ENCODE measurements at regions not wholly inside any gene's neighbourhood (a gene's known extent, or its start where the extent isn't known, plus 50 kb on each side); places are given as distances from the start of the nearest gene placed in this dataset.

- peaks cover 0 to 2% (median 0%) of the 10 kb centered on the region in 4 donors for H3K9me3 ChIP-seq (ENCODE audit: control insufficient read depth in 4 of 4, insufficient read depth in 3 of 4, low read length in 3 of 4)
- no peak overlapping the region for H3K27ac ChIP-seq (ENCODE audit: low read depth in 1 of 2, low read length in 1 of 2)
- H3K4me1 ChIP-seq (ENCODE audit: control insufficient read depth in 5 of 5, insufficient read depth in 5 of 5, low read length in 5 of 5), result no peaks in the 10 kb centered on the region
- no peak overlapping the region for H3K4me3 ChIP-seq
- H3K9ac ChIP-seq (ENCODE audit: insufficient read depth in 1 of 2, low read length in 2 of 2), result no peak overlapping the region
- DNase-seq, result no peak
- no peak for TF ChIP-seq CTCF (IDR thresholded peaks at IDR 0.05; ENCODE audit: control extremely low read depth, extremely low read depth)
- H3K27me3 ChIP-seq (ENCODE audit: control insufficient read depth in 3 of 3, insufficient read depth in 3 of 3, low read length in 2 of 3), result no peaks in the 10 kb centered on the region
- no peak for ATAC-seq (ENCODE audit: insufficient read depth, low FRiP score)
- H3K36me3 ChIP-seq (ENCODE audit: control insufficient read depth in 4 of 4, insufficient read depth in 4 of 4, low read length in 4 of 4), result no peaks in the 10 kb centered on the region
- WGBS, 2 donors, result 86 to 93% methylated on average over 2 of the region's 2 CpGs
These were observed 78.7 kb upstream of the RUNX1 start for GRCh38 chr21:35127851-35128250.

- H3K27ac ChIP-seq (ENCODE audit: low read depth in 1 of 2, low read length in 1 of 2), result no peak overlapping the region
- no peak for TF ChIP-seq CTCF (IDR thresholded peaks at IDR 0.05; ENCODE audit: control extremely low read depth, extremely low read depth)
- no peaks in the 10 kb centered on the region for H3K36me3 ChIP-seq (ENCODE audit: control insufficient read depth in 4 of 4, insufficient read depth in 4 of 4, low read length in 4 of 4)
- no peak for DNase-seq
- H3K4me3 ChIP-seq, result no peak overlapping the region
- no peaks in the 10 kb centered on the region for H3K27me3 ChIP-seq (ENCODE audit: control insufficient read depth in 3 of 3, insufficient read depth in 3 of 3, low read length in 2 of 3)
- WGBS, 2 donors, result 83 to 91% methylated on average over 6 of the region's 6 CpGs
- no peak overlapping the region for H3K9ac ChIP-seq (ENCODE audit: insufficient read depth in 1 of 2, low read length in 2 of 2)
- H3K4me1 ChIP-seq (ENCODE audit: control insufficient read depth in 5 of 5, insufficient read depth in 5 of 5, low read length in 5 of 5), result no peaks in the 10 kb centered on the region
- no peak for ATAC-seq (ENCODE audit: insufficient read depth, low FRiP score)
- H3K9me3 ChIP-seq (ENCODE audit: control insufficient read depth in 4 of 4, insufficient read depth in 3 of 4, low read length in 3 of 4), result peaks cover 0 to 2% (median 0%) of the 10 kb centered on the region in 4 donors
These were observed 77.9 kb upstream of the RUNX1 start for GRCh38 chr21:35127026-35127425.

GRCh38 chr21:35120631-35121180, 71.6 kb upstream of the RUNX1 start:
- H3K4me1 ChIP-seq (ENCODE audit: control insufficient read depth in 5 of 5, insufficient read depth in 5 of 5, low read length in 5 of 5), result no peaks in the 10 kb centered on the region
- no peak overlapping the region for H3K9ac ChIP-seq (ENCODE audit: insufficient read depth in 1 of 2, low read length in 2 of 2)
- no peaks in the 10 kb centered on the region for H3K27me3 ChIP-seq (ENCODE audit: control insufficient read depth in 3 of 3, insufficient read depth in 3 of 3, low read length in 2 of 3)
- ATAC-seq (ENCODE audit: insufficient read depth, low FRiP score) (no peak), DNase-seq (no peak)
- no peak overlapping the region for H3K4me3 ChIP-seq
- 89 to 94% methylated on average over 4 of the region's 4 CpGs for WGBS, 2 donors
- H3K9me3 ChIP-seq (ENCODE audit: control insufficient read depth in 4 of 4, insufficient read depth in 3 of 4, low read length in 3 of 4), result no peaks in the 10 kb centered on the region
- no peak for TF ChIP-seq CTCF (IDR thresholded peaks at IDR 0.05; ENCODE audit: control extremely low read depth, extremely low read depth)
- no peak overlapping the region for H3K27ac ChIP-seq (ENCODE audit: low read depth in 1 of 2, low read length in 1 of 2)
- no peaks in the 10 kb centered on the region for H3K36me3 ChIP-seq (ENCODE audit: control insufficient read depth in 4 of 4, insufficient read depth in 4 of 4, low read length in 4 of 4)

- H3K36me3 ChIP-seq (ENCODE audit: control insufficient read depth in 4 of 4, insufficient read depth in 4 of 4, low read length in 4 of 4), result no peaks in the 10 kb centered on the region
- no peaks in the 10 kb centered on the region for H3K4me1 ChIP-seq (ENCODE audit: control insufficient read depth in 5 of 5, insufficient read depth in 5 of 5, low read length in 5 of 5)
- WGBS, 2 donors, result 93 to 95% methylated on average over 5 of the region's 5 CpGs
- ATAC-seq (ENCODE audit: insufficient read depth, low FRiP score), result no peak
- no peak overlapping the region for H3K9ac ChIP-seq (ENCODE audit: insufficient read depth in 1 of 2, low read length in 2 of 2)
- H3K4me3 ChIP-seq, result no peak overlapping the region
- DNase-seq, result no peak
- TF ChIP-seq CTCF (IDR thresholded peaks at IDR 0.05; ENCODE audit: control extremely low read depth, extremely low read depth), result no peak
- no peak overlapping the region for H3K27ac ChIP-seq (ENCODE audit: low read depth in 1 of 2, low read length in 1 of 2)
- H3K27me3 ChIP-seq (ENCODE audit: control insufficient read depth in 3 of 3, insufficient read depth in 3 of 3, low read length in 2 of 3), result no peaks in the 10 kb centered on the region
- no peaks in the 10 kb centered on the region for H3K9me3 ChIP-seq (ENCODE audit: control insufficient read depth in 4 of 4, insufficient read depth in 3 of 4, low read length in 3 of 4)
These were observed 70.5 kb upstream of the RUNX1 start for GRCh38 chr21:35119501-35120047.
